ENCODE measurements at regions not wholly inside any gene's neighbourhood (a gene's known extent, or its start where the extent isn't known, plus 50 kb on each side); places are given as distances from the start of the nearest gene placed in this dataset.

GRCh38 chr10:121678631-121679174 lies 80.5 kb upstream of the FGFR2 start:
- TF ChIP-seq MAX (IDR thresholded peaks at IDR 0.05) (no peak), REST (IDR thresholded peaks at IDR 0.05) (no peak), CTCF (IDR thresholded peaks at IDR 0.05; ENCODE audit: low read depth, low read length, missing input control) (no peak), YY1 (IDR thresholded peaks at IDR 0.05) (no peak), FOXA1 (IDR thresholded peaks at IDR 0.05) (no peak), RAD21 (IDR thresholded peaks at IDR 0.05) (no peak), RXRA (IDR thresholded peaks at IDR 0.05) (no peak), ZBTB33 (IDR thresholded peaks at IDR 0.05) (no peak), JUND (IDR thresholded peaks at IDR 0.05) (no peak), TAF1 (conservative IDR thresholded peaks at IDR 0.05) (no peak)
